IMR-90 (cell line): ENCODE measurements at regions not wholly inside any gene's neighbourhood (a gene's known extent, or its start where the extent isn't known, plus 50 kb on each side); places are given as distances from the start of the nearest gene placed in this dataset.

Experiments
- ATAC-seq: fragments of 200-7000 bp; cut with Tn5 transposase; 2 replicates; pipeline ENCODE4 v1.9.1; 2020; ENCODE audit warnings: low read depth, mild to moderate bottlenecking, moderate library complexity
- BruUV-seq: library from RNA; stranded (reverse); fragments of 400-500 nt; replicated peaks from 2 replicates; lab custom pipeline; 2021; lab: Mats Ljungman, UMichigan
- CTCF ChIA-PET: fragments of 300-600 bp; formaldehyde crosslinking; extraction: SDS; loops from one replicate; lab custom pipeline; 2021; ENCODE audit warnings: antibody characterized with exemption; lab: Yijun Ruan, JAX
- POLR2A ChIA-PET: fragments of 300-600 bp; sonication (Branson Sonifier 250); formaldehyde crosslinking; loops from one replicate; lab custom pipeline; 2022; ENCODE audit warnings: antibody characterized with exemption; ENCODE audit not compliant: unreplicated experiment; lab: Charles Lee
- DNase-seq: peaks from one replicate; pipeline ENCODE4 v3.0.0; 2013
- H2AFZ ChIP-seq: replicated peaks from 2 replicates; pipeline ENCODE3; 2013; ENCODE audit warnings: low read length, mild to moderate bottlenecking; ENCODE audit not compliant: poor library complexity
- H2AK5ac ChIP-seq: 2 replicates; pipeline ENCODE4 v1.6.1; 2013; ENCODE audit warnings: low read depth, low read length, inconsistent platforms
- H2AK9ac ChIP-seq: replicated peaks from 2 replicates; pipeline ENCODE3; 2013; ENCODE audit warnings: mild to moderate bottlenecking, low read depth, low read length, moderate library complexity; ENCODE audit not compliant: poor library complexity
- H2BK120ac ChIP-seq: 2 replicates; pipeline ENCODE4 v1.6.1; 2013; ENCODE audit warnings: low read depth, low read length, inconsistent platforms
- H2BK15ac ChIP-seq: 3 replicates; pipeline ENCODE4 v1.6.1; 2013; ENCODE audit warnings: low read depth, low read length, inconsistent platforms
- H2BK20ac ChIP-seq: 2 replicates; pipeline ENCODE4 v1.6.1; 2013; ENCODE audit warnings: low read depth, mild to moderate bottlenecking, inconsistent platforms, low read length, moderate library complexity
- H2BK5ac ChIP-seq: 2 replicates; pipeline ENCODE4 v1.6.1; 2013; ENCODE audit warnings: mild to moderate bottlenecking, low read depth, low read length, inconsistent platforms; ENCODE audit not compliant: poor library complexity, severe bottlenecking
- H3K14ac ChIP-seq: replicated peaks from 2 replicates; pipeline ENCODE4 v1.6.1; 2013; ENCODE audit warnings: low read depth, low read length, inconsistent platforms
- H3K18ac ChIP-seq: 2 replicates; pipeline ENCODE4 v1.6.1; 2013; ENCODE audit warnings: low read depth, low read length, control low read depth
- H3K23ac ChIP-seq: 2 replicates; pipeline ENCODE4 v1.6.1; 2013; ENCODE audit warnings: low read depth, low read length, inconsistent platforms
- H3K27ac ChIP-seq: 2 replicates; pipeline ENCODE4 v1.5.1; 2013; ENCODE audit warnings: mild to moderate bottlenecking, control low read depth, low read length; ENCODE audit not compliant: insufficient read depth
- H3K27me3 ChIP-seq: 2 replicates; pipeline ENCODE4 v1.6.1; 2013; ENCODE audit warnings: low read length; ENCODE audit not compliant: control insufficient read depth, insufficient read depth
- H3K36me3 ChIP-seq: 2 replicates; pipeline ENCODE4 v1.6.1; 2013; ENCODE audit warnings: low read length, mixed read lengths; ENCODE audit not compliant: control insufficient read depth, insufficient read depth
- H3K4ac ChIP-seq: 2 replicates; pipeline ENCODE4 v1.6.1; 2013; ENCODE audit warnings: low read depth, low read length, inconsistent platforms
- H3K4me1 ChIP-seq: 2 replicates; pipeline ENCODE4 v1.6.1; 2013; ENCODE audit warnings: low read length, mixed read lengths; ENCODE audit not compliant: control insufficient read depth, insufficient read depth
- H3K4me2 ChIP-seq: 2 replicates; pipeline ENCODE4 v1.6.1; 2013; ENCODE audit warnings: low read depth, mild to moderate bottlenecking, control low read depth, low read length, moderate library complexity
- H3K4me3 ChIP-seq: 2 replicates; pipeline ENCODE4 v1.5.1; 2013; ENCODE audit warnings: low read depth, mild to moderate bottlenecking, control low read depth, low read length, moderate library complexity; ENCODE audit not compliant: insufficient read depth
- H3K56ac ChIP-seq: 2 replicates; pipeline ENCODE4 v1.6.1; 2013; ENCODE audit warnings: low read length, inconsistent platforms; ENCODE audit not compliant: insufficient read depth; ENCODE audit errors: extremely low read depth
- H3K79me1 ChIP-seq, 2 experiments: 2 replicates each; pipeline ENCODE4 v1.6.1; 2013; ENCODE audit warnings: low read length in 2 of 2, inconsistent platforms in 1 of 2, low read depth in 1 of 2
- H3K9ac ChIP-seq: 2 replicates; pipeline ENCODE4 v1.6.1; 2013; ENCODE audit warnings: low read depth, low read length, control low read depth
- H3K9me1 ChIP-seq: 2 replicates; pipeline ENCODE4 v1.6.1; 2013; ENCODE audit warnings: low read length, inconsistent platforms; ENCODE audit not compliant: insufficient read depth
- H3K9me3 ChIP-seq: 2 replicates; pipeline ENCODE4 v1.6.1; 2013; ENCODE audit warnings: low read length; ENCODE audit not compliant: control insufficient read depth, insufficient read depth
- H4K20me1 ChIP-seq: 2 replicates; pipeline ENCODE4 v1.6.1; 2013; ENCODE audit warnings: low read length, inconsistent platforms; ENCODE audit not compliant: insufficient read depth
- H4K5ac ChIP-seq: 2 replicates; pipeline ENCODE4 v1.6.1; 2013; ENCODE audit warnings: mild to moderate bottlenecking, low read depth, low read length, control low read depth
- H4K8ac ChIP-seq, 2 experiments: 2 replicates each; pipeline ENCODE4 v1.6.1; 2013; ENCODE audit warnings: low read depth in 2 of 2, low read length in 2 of 2, control low read depth in 1 of 2, inconsistent platforms in 1 of 2
- H4K91ac ChIP-seq: 2 replicates; pipeline ENCODE4 v1.6.1; 2013; ENCODE audit warnings: low read depth, low read length, inconsistent platforms; ENCODE audit not compliant: insufficient read depth
- BHLHE40 ChIP-seq: fragments of 150-350 bp; IDR thresholded peaks from 2 replicates; pipeline ENCODE4 v1.6.1; 2016; ENCODE audit warnings: mild to moderate bottlenecking, low read depth, low read length
- CEBPB ChIP-seq: IDR thresholded peaks from 2 replicates; pipeline ENCODE4 v1.6.1; 2012; ENCODE audit warnings: low read depth, low read length, improper control_type of control experiment
- CHD1 ChIP-seq: IDR thresholded peaks from 2 replicates; pipeline ENCODE4 v1.6.1; 2012; ENCODE audit warnings: low read depth, low read length, improper control_type of control experiment
- FOS ChIP-seq: fragments of 150-350 bp; IDR thresholded peaks from 2 replicates; pipeline ENCODE4 v1.6.1; 2016; ENCODE audit warnings: low read depth, low read length
- MAFK ChIP-seq: IDR thresholded peaks from 2 replicates; pipeline ENCODE4 v1.6.1; 2012; ENCODE audit warnings: low read depth, low read length, improper control_type of control experiment
- MAZ ChIP-seq: IDR thresholded peaks from 2 replicates; pipeline ENCODE4 v1.6.1; 2012; ENCODE audit warnings: low read depth, mild to moderate bottlenecking, low read length, improper control_type of control experiment, moderate library complexity, borderline replicate concordance
- MXI1 ChIP-seq: IDR thresholded peaks from 2 replicates; pipeline ENCODE4 v1.6.1; 2012; ENCODE audit warnings: low read depth, mild to moderate bottlenecking, low read length, moderate library complexity, borderline replicate concordance
- NFE2L2 ChIP-seq: fragments of 150-350 bp; IDR thresholded peaks from 2 replicates; pipeline ENCODE4 v1.6.1; 2016; ENCODE audit warnings: low read depth, mild to moderate bottlenecking, low read length
- POLR2A ChIP-seq: IDR thresholded peaks from 2 replicates; pipeline ENCODE4 v1.6.1; 2012; ENCODE audit warnings: mild to moderate bottlenecking, low read depth, low read length
- RAD21 ChIP-seq: IDR thresholded peaks from 2 replicates; pipeline ENCODE4 v1.6.1; 2012; ENCODE audit warnings: low read length, improper control_type of control experiment
- RCOR1 ChIP-seq: IDR thresholded peaks from 2 replicates; pipeline ENCODE4 v1.6.1; 2012; ENCODE audit warnings: mild to moderate bottlenecking, low read length, improper control_type of control experiment; ENCODE audit not compliant: insufficient replicate concordance
- RFX5 ChIP-seq: IDR thresholded peaks from 2 replicates; pipeline ENCODE4 v1.8.0; 2012; ENCODE audit warnings: low read depth, mild to moderate bottlenecking, low read length, moderate library complexity
- SMC3 ChIP-seq: fragments of 150-350 bp; IDR thresholded peaks from 2 replicates; pipeline ENCODE4 v1.6.1; 2016; ENCODE audit warnings: low read depth, mild to moderate bottlenecking, antibody characterized with exemption, low read length, moderate library complexity
- WGBS, 2 experiments: methylation state at CpG; one replicate each; pipeline versions ENCODE4 v1.1.5 to v1.1.7; 2013; ENCODE audit warnings: missing lambda C conversion rate in 2 of 2; ENCODE audit not compliant: insufficient read length in 1 of 2; ENCODE audit errors: extremely low coverage in 2 of 2; 5-methylcytosine and 5-hydroxymethylcytosine counted together
- dilution Hi-C: fragments of 300-500 bp; cut with HindIII; formaldehyde crosslinking; loops from one replicate; pipeline ENCODE4 v1.14.3; 2018; ENCODE audit warnings: low sequenced_read_pairs; ENCODE audit not compliant: unreplicated experiment
- in situ Hi-C: fragments of 300-500 bp; cut with MboI; formaldehyde crosslinking; loops from 3 replicates; pipeline ENCODE4 v1.14.3; 2019; ENCODE audit warnings: low sequenced_read_pairs, inconsistent platforms, mixed read lengths
- intact Hi-C: fragments of 100-400 bp; cut with micrococcal nuclease; formaldehyde crosslinking; loops from 2 replicates; pipeline ENCODE4 v1.10.0; 2022
- TF ChIP-seq, protein P1 (sequence below): fragments of 150-350 bp; IDR thresholded peaks from 2 replicates; pipeline ENCODE4 v1.6.1; 2017; ENCODE audit warnings: mild to moderate bottlenecking, antibody characterized with exemption, low read length, low read depth
- TF ChIP-seq, protein P2 (sequence below): conservative IDR thresholded peaks from 2 replicates; pipeline ENCODE4 v1.5.1; 2012; ENCODE audit warnings: mild to moderate bottlenecking, low read depth, low read length, improper control_type of control experiment
- TF ChIP-seq, protein P3 (sequence below): fragments of 150-350 bp; IDR thresholded peaks from 2 replicates; pipeline ENCODE4 v1.6.1; 2016; ENCODE audit warnings: low read depth, mild to moderate bottlenecking, low read length, moderate library complexity, borderline replicate concordance

DNA sequence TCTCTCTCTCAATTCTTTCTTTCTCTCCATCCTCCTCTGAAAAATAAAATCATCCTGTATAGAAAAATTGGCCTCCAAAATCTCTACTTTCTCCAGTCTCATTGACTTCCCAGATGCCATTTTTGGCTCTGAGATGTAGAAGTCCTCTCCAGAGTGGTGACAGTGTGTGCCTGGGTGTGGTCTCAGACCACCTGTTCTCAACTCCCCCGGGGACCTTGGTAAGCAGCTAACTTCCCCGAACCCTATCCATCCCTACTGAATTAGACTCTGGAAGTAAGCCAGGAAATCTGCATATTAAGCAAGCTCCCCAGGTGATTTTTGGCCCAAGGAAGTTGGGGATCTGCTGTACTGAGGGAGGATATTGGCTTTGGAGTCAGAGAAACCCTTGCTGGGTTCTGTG is 120.5 kb downstream of the WDR11 start:
- no peak overlapping the region for H3K4ac ChIP-seq
- H4K8ac ChIP-seq: no peak overlapping the region
- H3K23ac ChIP-seq: no peak overlapping the region
- H4K5ac ChIP-seq: no peak overlapping the region
- dilution Hi-C loops (no loop called here), intact Hi-C loops (no loop called here), in situ Hi-C loops (no loop called here)
- no peaks in the 10 kb centered on the region for H3K9me1 ChIP-seq
- POLR2A ChIA-PET: no interaction called here
- ATAC-seq: no peak
- WGBS, 2 experiments: no CpG with 5 or more reads among the region's 2 CpGs
- H2BK20ac ChIP-seq: no peak overlapping the region
- no peak overlapping the region for H3K56ac ChIP-seq
- no peak for TF ChIP-seq CHD1
- TF ChIP-seq RCOR1: no peak
- no peak for TF ChIP-seq FOS
- TF ChIP-seq RAD21: no peak
- TF ChIP-seq MAZ: no peak
- TF ChIP-seq, protein P1, sequence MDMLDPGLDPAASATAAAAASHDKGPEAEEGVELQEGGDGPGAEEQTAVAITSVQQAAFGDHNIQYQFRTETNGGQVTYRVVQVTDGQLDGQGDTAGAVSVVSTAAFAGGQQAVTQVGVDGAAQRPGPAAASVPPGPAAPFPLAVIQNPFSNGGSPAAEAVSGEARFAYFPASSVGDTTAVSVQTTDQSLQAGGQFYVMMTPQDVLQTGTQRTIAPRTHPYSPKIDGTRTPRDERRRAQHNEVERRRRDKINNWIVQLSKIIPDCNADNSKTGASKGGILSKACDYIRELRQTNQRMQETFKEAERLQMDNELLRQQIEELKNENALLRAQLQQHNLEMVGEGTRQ: no peak
- TF ChIP-seq MXI1: no peak
- TF ChIP-seq, protein P2, sequence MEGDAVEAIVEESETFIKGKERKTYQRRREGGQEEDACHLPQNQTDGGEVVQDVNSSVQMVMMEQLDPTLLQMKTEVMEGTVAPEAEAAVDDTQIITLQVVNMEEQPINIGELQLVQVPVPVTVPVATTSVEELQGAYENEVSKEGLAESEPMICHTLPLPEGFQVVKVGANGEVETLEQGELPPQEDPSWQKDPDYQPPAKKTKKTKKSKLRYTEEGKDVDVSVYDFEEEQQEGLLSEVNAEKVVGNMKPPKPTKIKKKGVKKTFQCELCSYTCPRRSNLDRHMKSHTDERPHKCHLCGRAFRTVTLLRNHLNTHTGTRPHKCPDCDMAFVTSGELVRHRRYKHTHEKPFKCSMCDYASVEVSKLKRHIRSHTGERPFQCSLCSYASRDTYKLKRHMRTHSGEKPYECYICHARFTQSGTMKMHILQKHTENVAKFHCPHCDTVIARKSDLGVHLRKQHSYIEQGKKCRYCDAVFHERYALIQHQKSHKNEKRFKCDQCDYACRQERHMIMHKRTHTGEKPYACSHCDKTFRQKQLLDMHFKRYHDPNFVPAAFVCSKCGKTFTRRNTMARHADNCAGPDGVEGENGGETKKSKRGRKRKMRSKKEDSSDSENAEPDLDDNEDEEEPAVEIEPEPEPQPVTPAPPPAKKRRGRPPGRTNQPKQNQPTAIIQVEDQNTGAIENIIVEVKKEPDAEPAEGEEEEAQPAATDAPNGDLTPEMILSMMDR: no peak
- TF ChIP-seq, protein P3, sequence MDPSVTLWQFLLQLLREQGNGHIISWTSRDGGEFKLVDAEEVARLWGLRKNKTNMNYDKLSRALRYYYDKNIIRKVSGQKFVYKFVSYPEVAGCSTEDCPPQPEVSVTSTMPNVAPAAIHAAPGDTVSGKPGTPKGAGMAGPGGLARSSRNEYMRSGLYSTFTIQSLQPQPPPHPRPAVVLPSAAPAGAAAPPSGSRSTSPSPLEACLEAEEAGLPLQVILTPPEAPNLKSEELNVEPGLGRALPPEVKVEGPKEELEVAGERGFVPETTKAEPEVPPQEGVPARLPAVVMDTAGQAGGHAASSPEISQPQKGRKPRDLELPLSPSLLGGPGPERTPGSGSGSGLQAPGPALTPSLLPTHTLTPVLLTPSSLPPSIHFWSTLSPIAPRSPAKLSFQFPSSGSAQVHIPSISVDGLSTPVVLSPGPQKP: no peak
- no peak for TF ChIP-seq RFX5
- TF ChIP-seq MAFK: no peak
- no peak for TF ChIP-seq BHLHE40
- TF ChIP-seq SMC3: no peak
- no peak for TF ChIP-seq NFE2L2
- no peak for TF ChIP-seq POLR2A
- TF ChIP-seq CEBPB: no peak
- no peaks in the 10 kb centered on the region for H4K20me1 ChIP-seq
- H3K27ac ChIP-seq: no peak overlapping the region
- H2AK5ac ChIP-seq: no peak overlapping the region
- no peak overlapping the region for H2AK9ac ChIP-seq
- no peak overlapping the region for H3K4me3 ChIP-seq
- H2BK120ac ChIP-seq: no peak overlapping the region
- no peak for DNase-seq
- H3K4me1 ChIP-seq: no peaks in the 10 kb centered on the region
- H3K27me3 ChIP-seq: no peaks in the 10 kb centered on the region
- H3K9ac ChIP-seq: no peak overlapping the region
- no TSS peak for BruUV-seq
- H3K14ac ChIP-seq: no peak overlapping the region
- H3K18ac ChIP-seq: no peak overlapping the region
- H3K9me3 ChIP-seq: peaks cover 12% of the 10 kb centered on the region
- no peak overlapping the region for H2AFZ ChIP-seq
- CTCF ChIA-PET: no interaction called here
- H3K79me1 ChIP-seq: no peaks in the 10 kb centered on the region
- H4K91ac ChIP-seq: no peak overlapping the region
- H3K36me3 ChIP-seq: no peaks in the 10 kb centered on the region
- no peak overlapping the region for H2BK15ac ChIP-seq
- H3K4me2 ChIP-seq: no peak overlapping the region
- H2BK5ac ChIP-seq: no peak overlapping the region
